ENCODE measurements at regions not wholly inside any gene's neighbourhood (a gene's known extent, or its start where the extent isn't known, plus 50 kb on each side); places are given as distances from the start of the nearest gene placed in this dataset.
"Not testable (repeated sequence)": the region's sequence is repeated elsewhere in the genome, so short reads cannot be mapped to it uniquely, and the experiment has no call there.

- 100% methylated on average over 3 of the region's 5 CpGs for WGBS (ENCODE audit: insufficient coverage)
- H3K27me3 ChIP-seq (replicated peaks in 2 of 5; ENCODE audit: control insufficient read depth in 4 of 5, insufficient read depth in 5 of 5, low read length in 4 of 5) = no peaks in the 10 kb centered on the region
- CTCF ChIA-PET = no interaction called here
Observed at GRCh38 chr6:22206106-22206505, 90.7 kb downstream of the PRL start.

GRCh38 chr6:22208026-22208425, 88.8 kb downstream of the PRL start:
- H3K27me3 ChIP-seq (replicated peaks in 2 of 5; ENCODE audit: control insufficient read depth in 4 of 5, insufficient read depth in 5 of 5, low read length in 4 of 5) = no peaks in the 10 kb centered on the region
- no peak overlapping the region for H3K4me3 ChIP-seq (ENCODE audit: control insufficient read depth in 1 of 7, extremely low read depth in 1 of 7, insufficient read depth in 4 of 7, low read depth in 2 of 7, low read length in 6 of 7)
- ChIA-PET CTCF (no interaction called here), POLR2A (no interaction called here)
- 100% methylated on average over 1 of the region's 1 CpG for WGBS (ENCODE audit: insufficient coverage)
- no peaks in the 10 kb centered on the region for H3K4me1 ChIP-seq (ENCODE audit: control extremely low read depth in 1 of 4, control insufficient read depth in 4 of 4, insufficient read depth in 4 of 4, low read length in 3 of 4)
- no peaks in the 10 kb centered on the region for H3K9me3 ChIP-seq (ENCODE audit: control extremely low read depth in 1 of 5, control insufficient read depth in 4 of 5, insufficient read depth in 2 of 5, low read depth in 1 of 5, low read length in 4 of 5)
- no peak overlapping the region for H3K27ac ChIP-seq (ENCODE audit: insufficient read depth in 1 of 2, low read depth in 1 of 2, low read length in 2 of 2, poor library complexity in 1 of 2, severe bottlenecking in 2 of 2)
- no peaks in the 10 kb centered on the region for H3K36me3 ChIP-seq (ENCODE audit: control insufficient read depth in 4 of 4, insufficient read depth in 4 of 4, low read length in 3 of 4)
- DNase-seq = no peak

More at GRCh38 chr6:22206106-22206505, 90.7 kb downstream of the PRL start:
- H3K9me3 ChIP-seq (ENCODE audit: control extremely low read depth in 1 of 5, control insufficient read depth in 4 of 5, insufficient read depth in 2 of 5, low read depth in 1 of 5, low read length in 4 of 5) = no peaks in the 10 kb centered on the region
- H3K36me3 ChIP-seq (ENCODE audit: control insufficient read depth in 4 of 4, insufficient read depth in 4 of 4, low read length in 3 of 4) = no peaks in the 10 kb centered on the region
- H3K4me1 ChIP-seq (ENCODE audit: control extremely low read depth in 1 of 4, control insufficient read depth in 4 of 4, insufficient read depth in 4 of 4, low read length in 3 of 4) = no peaks in the 10 kb centered on the region
- H3K27ac ChIP-seq (ENCODE audit: insufficient read depth in 1 of 2, low read depth in 1 of 2, low read length in 2 of 2, poor library complexity in 1 of 2, severe bottlenecking in 2 of 2) = no peak overlapping the region
- no peak for DNase-seq
- POLR2A ChIA-PET = no interaction called here
- H3K4me3 ChIP-seq (ENCODE audit: control insufficient read depth in 1 of 7, extremely low read depth in 1 of 7, insufficient read depth in 4 of 7, low read depth in 2 of 7, low read length in 6 of 7) = no peak overlapping the region

DNA sequence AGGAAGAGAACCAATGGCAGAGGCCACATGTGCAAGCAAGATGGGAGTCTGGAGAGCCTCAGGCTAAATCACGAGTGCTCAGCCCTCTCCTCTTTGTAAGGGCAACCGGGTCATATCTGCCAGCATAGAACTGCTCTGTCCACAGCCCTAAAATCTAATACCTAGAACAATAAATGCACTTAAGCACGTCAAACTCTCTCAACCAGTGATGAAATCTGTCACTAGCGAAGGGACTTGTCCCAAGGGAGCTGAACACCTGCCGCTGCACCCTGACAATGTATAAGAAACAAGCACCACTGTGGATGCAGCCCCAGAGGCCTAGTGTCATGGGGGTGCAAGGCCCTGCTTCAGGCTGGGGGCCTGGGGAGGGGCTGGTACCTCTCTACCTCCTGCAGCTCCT, 82.5 kb downstream of the PRL start:
- H3K9me3 ChIP-seq (ENCODE audit: control extremely low read depth in 1 of 5, control insufficient read depth in 4 of 5, insufficient read depth in 2 of 5, low read depth in 1 of 5, low read length in 4 of 5) = no peaks in the 10 kb centered on the region
- DNase-seq = no peak
- POLR2A ChIA-PET = no interaction called here
- 77% methylated on average over 5 of the region's 5 CpGs for WGBS (ENCODE audit: insufficient coverage)
- no peaks in the 10 kb centered on the region for H3K36me3 ChIP-seq (ENCODE audit: control insufficient read depth in 4 of 4, insufficient read depth in 4 of 4, low read length in 3 of 4)
- H3K27ac ChIP-seq (ENCODE audit: insufficient read depth in 1 of 2, low read depth in 1 of 2, low read length in 2 of 2, poor library complexity in 1 of 2, severe bottlenecking in 2 of 2) = no peak overlapping the region
- H3K4me3 ChIP-seq (ENCODE audit: control insufficient read depth in 1 of 7, extremely low read depth in 1 of 7, insufficient read depth in 4 of 7, low read depth in 2 of 7, low read length in 6 of 7) = no peak overlapping the region
- CTCF ChIA-PET = interaction anchor here (1.4 kb wide), 1 partner anchor 10 kb away, joined by 3 read pairs; no protein-coding TSS in a partner anchor
- H3K4me1 ChIP-seq (ENCODE audit: control extremely low read depth in 1 of 4, control insufficient read depth in 4 of 4, insufficient read depth in 4 of 4, low read length in 3 of 4) = no peaks in the 10 kb centered on the region
- no peaks in the 10 kb centered on the region for H3K27me3 ChIP-seq (replicated peaks in 2 of 5; ENCODE audit: control insufficient read depth in 4 of 5, insufficient read depth in 5 of 5, low read length in 4 of 5)

- H3K36me3 ChIP-seq (ENCODE audit: control insufficient read depth in 4 of 4, insufficient read depth in 4 of 4, low read length in 3 of 4); H3K4me1 ChIP-seq (ENCODE audit: control extremely low read depth in 1 of 4, control insufficient read depth in 4 of 4, insufficient read depth in 4 of 4, low read length in 3 of 4); CTCF ChIA-PET; DNase-seq; H3K4me3 ChIP-seq (ENCODE audit: control insufficient read depth in 1 of 7, extremely low read depth in 1 of 7, insufficient read depth in 4 of 7, low read depth in 2 of 7, low read length in 6 of 7); POLR2A ChIA-PET; H3K27ac ChIP-seq (ENCODE audit: insufficient read depth in 1 of 2, low read depth in 1 of 2, low read length in 2 of 2, poor library complexity in 1 of 2, severe bottlenecking in 2 of 2); H3K9me3 ChIP-seq (ENCODE audit: control extremely low read depth in 1 of 5, control insufficient read depth in 4 of 5, insufficient read depth in 2 of 5, low read depth in 1 of 5, low read length in 4 of 5); H3K27me3 ChIP-seq (replicated peaks in 2 of 5; ENCODE audit: control insufficient read depth in 4 of 5, insufficient read depth in 5 of 5, low read length in 4 of 5): not testable (repeated sequence)
- WGBS (ENCODE audit: insufficient coverage) = 80% methylated on average over 1 of the region's 3 CpGs
Observed at GRCh38 chr6:22215474-22215873, 81.4 kb downstream of the PRL start.

GRCh38 chr6:22218410-22218809, 78.4 kb downstream of the PRL start:
- H3K4me3 ChIP-seq (ENCODE audit: control insufficient read depth in 1 of 7, extremely low read depth in 1 of 7, insufficient read depth in 4 of 7, low read depth in 2 of 7, low read length in 6 of 7) = no peak overlapping the region
- 96% methylated on average over 2 of the region's 3 CpGs for WGBS (ENCODE audit: insufficient coverage)
- no peak for DNase-seq
- no peaks in the 10 kb centered on the region for H3K36me3 ChIP-seq (ENCODE audit: control insufficient read depth in 4 of 4, insufficient read depth in 4 of 4, low read length in 3 of 4)
- H3K4me1 ChIP-seq (ENCODE audit: control extremely low read depth in 1 of 4, control insufficient read depth in 4 of 4, insufficient read depth in 4 of 4, low read length in 3 of 4) = no peaks in the 10 kb centered on the region
- ChIA-PET POLR2A (no interaction called here), CTCF (no interaction called here)
- no peaks in the 10 kb centered on the region for H3K9me3 ChIP-seq (ENCODE audit: control extremely low read depth in 1 of 5, control insufficient read depth in 4 of 5, insufficient read depth in 2 of 5, low read depth in 1 of 5, low read length in 4 of 5)
- H3K27ac ChIP-seq (ENCODE audit: insufficient read depth in 1 of 2, low read depth in 1 of 2, low read length in 2 of 2, poor library complexity in 1 of 2, severe bottlenecking in 2 of 2) = no peak overlapping the region
- H3K27me3 ChIP-seq (replicated peaks in 2 of 5; ENCODE audit: control insufficient read depth in 4 of 5, insufficient read depth in 5 of 5, low read length in 4 of 5) = no peaks in the 10 kb centered on the region

DNA sequence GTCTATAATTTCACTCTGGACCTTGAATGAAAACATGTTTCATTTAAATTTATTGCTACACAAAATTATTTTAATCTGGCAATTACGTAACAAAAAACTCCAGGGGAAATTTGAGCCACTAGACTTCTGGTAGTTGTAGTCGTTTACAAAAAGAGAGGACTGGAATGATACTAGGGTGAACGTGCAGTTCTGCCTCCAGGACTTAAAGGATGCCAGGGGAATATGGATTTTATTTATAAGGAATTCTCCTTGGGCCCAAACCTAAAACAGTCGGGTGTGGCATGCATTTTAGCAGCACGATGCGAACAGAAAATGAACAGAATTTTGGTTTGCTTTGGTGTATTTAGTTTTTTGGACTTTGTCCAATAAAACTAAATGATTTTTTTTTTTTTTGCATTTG, 76.9 kb downstream of the PRL start:
- ChIA-PET CTCF (no interaction called here), POLR2A (no interaction called here)

GRCh38 chr6:22221211-22221610, 75.6 kb downstream of the PRL start:
- POLR2A ChIA-PET = no interaction called here
- Histone ChIP-seq H3K4me1 (ENCODE audit: control extremely low read depth in 1 of 4, control insufficient read depth in 4 of 4, insufficient read depth in 4 of 4, low read length in 3 of 4) (no peaks in the 10 kb centered on the region), H3K27me3 (replicated peaks in 2 of 5; ENCODE audit: control insufficient read depth in 4 of 5, insufficient read depth in 5 of 5, low read length in 4 of 5) (no peaks in the 10 kb centered on the region), H3K4me3 (ENCODE audit: control insufficient read depth in 1 of 7, extremely low read depth in 1 of 7, insufficient read depth in 4 of 7, low read depth in 2 of 7, low read length in 6 of 7) (no peak overlapping the region), H3K36me3 (ENCODE audit: control insufficient read depth in 4 of 4, insufficient read depth in 4 of 4, low read length in 3 of 4) (no peaks in the 10 kb centered on the region), H3K9me3 (ENCODE audit: control extremely low read depth in 1 of 5, control insufficient read depth in 4 of 5, insufficient read depth in 2 of 5, low read depth in 1 of 5, low read length in 4 of 5) (no peaks in the 10 kb centered on the region), H3K27ac (ENCODE audit: insufficient read depth in 1 of 2, low read depth in 1 of 2, low read length in 2 of 2, poor library complexity in 1 of 2, severe bottlenecking in 2 of 2) (no peak overlapping the region)
- CTCF ChIA-PET = no interaction called here
- no peak for DNase-seq
- WGBS (ENCODE audit: insufficient coverage) = 93% methylated on average over 2 of the region's 4 CpGs

More for the DNA sequence above, 76.9 kb downstream of the PRL start:
- H3K4me3 ChIP-seq (ENCODE audit: control insufficient read depth in 1 of 7, extremely low read depth in 1 of 7, insufficient read depth in 4 of 7, low read depth in 2 of 7, low read length in 6 of 7) = no peak overlapping the region
- H3K4me1 ChIP-seq (ENCODE audit: control extremely low read depth in 1 of 4, control insufficient read depth in 4 of 4, insufficient read depth in 4 of 4, low read length in 3 of 4) = no peaks in the 10 kb centered on the region
- no peaks in the 10 kb centered on the region for H3K36me3 ChIP-seq (ENCODE audit: control insufficient read depth in 4 of 4, insufficient read depth in 4 of 4, low read length in 3 of 4)
- no peak for DNase-seq
- H3K27ac ChIP-seq (ENCODE audit: insufficient read depth in 1 of 2, low read depth in 1 of 2, low read length in 2 of 2, poor library complexity in 1 of 2, severe bottlenecking in 2 of 2) = no peak overlapping the region
- no peaks in the 10 kb centered on the region for H3K9me3 ChIP-seq (ENCODE audit: control extremely low read depth in 1 of 5, control insufficient read depth in 4 of 5, insufficient read depth in 2 of 5, low read depth in 1 of 5, low read length in 4 of 5)
- no peaks in the 10 kb centered on the region for H3K27me3 ChIP-seq (replicated peaks in 2 of 5; ENCODE audit: control insufficient read depth in 4 of 5, insufficient read depth in 5 of 5, low read length in 4 of 5)
- WGBS (ENCODE audit: insufficient coverage) = 100% methylated on average over 4 of the region's 6 CpGs
